CD4-positive, alpha-beta T cell (primary cell): ENCODE measurements at regions not wholly inside any gene's neighbourhood (a gene's known extent, or its start where the extent isn't known, plus 50 kb on each side); places are given as distances from the start of the nearest gene placed in this dataset.

ENCODE experiments used
- ATAC-seq: fragments of 200-7000 bp; cut with Tn5 transposase; one replicate; pipeline ENCODE4 v1.10.0; 2022; ENCODE audit warnings: mild to moderate bottlenecking; ENCODE audit not compliant: poor library complexity
- CTCF ChIA-PET: fragments of 350-600 bp; sonication (Branson Sonifier 250); formaldehyde crosslinking; loops from one replicate; lab custom pipeline; 2021; ENCODE audit warnings: antibody characterized with exemption, inconsistent platforms; lab: Charles Lee
- POLR2A ChIA-PET: fragments of 350-600 bp; sonication (Branson Sonifier 250); formaldehyde crosslinking; loops from one replicate; lab custom pipeline; 2021; ENCODE audit warnings: antibody characterized with exemption, inconsistent platforms; lab: Charles Lee
- DNase-seq, 14 experiments: peaks; one replicate each; pipeline ENCODE4 v3.0.0-alpha.2; 2013 to 2020; ENCODE audit warnings: mixed read lengths in 2 of 14
- H3K27ac ChIP-seq, 2 donors: one replicate each; pipeline versions ENCODE4 v1.5.1 to v1.7.0; 2013; ENCODE audit warnings: low read length in 2 of 2, low read depth in 1 of 2, mild to moderate bottlenecking in 1 of 2
- H3K27me3 ChIP-seq, 2 experiments: 1 replicate in 1 of 2; 2 replicates in 1 of 2; pipeline versions ENCODE4 v1.6.1 to v1.7.0; 2013; ENCODE audit warnings: low read length in 2 of 2, control low read depth in 1 of 2, mild to moderate bottlenecking in 1 of 2, moderate library complexity in 1 of 2; ENCODE audit not compliant: insufficient read depth in 2 of 2, control insufficient read depth in 1 of 2
- H3K36me3 ChIP-seq: one replicate; pipeline ENCODE4 v1.6.1; 2013; ENCODE audit warnings: low read length, control low read depth; ENCODE audit not compliant: insufficient read depth
- H3K4me1 ChIP-seq: one replicate; pipeline ENCODE4 v1.6.1; 2013; ENCODE audit warnings: low read length, control low read depth; ENCODE audit not compliant: insufficient read depth
- H3K4me3 ChIP-seq: one replicate; pipeline ENCODE4 v1.5.1; 2013; ENCODE audit warnings: mild to moderate bottlenecking, low read length, moderate library complexity
- H3K9me3 ChIP-seq, 2 experiments: 1 replicate in 1 of 2; 2 replicates in 1 of 2; pipeline versions ENCODE4 v1.6.1 to v1.7.0; 2013; ENCODE audit warnings: low read length in 2 of 2, mild to moderate bottlenecking in 2 of 2, control low read depth in 1 of 2, moderate library complexity in 1 of 2; ENCODE audit not compliant: control insufficient read depth in 1 of 2, insufficient read depth in 1 of 2
- H3K27ac Mint-ChIP-seq: one replicate; pipeline ENCODE4 v1.8.0; 2020; ENCODE audit warnings: mixed read lengths
- H3K27me3 Mint-ChIP-seq: one replicate; pipeline ENCODE4 v1.8.0; 2021; ENCODE audit warnings: mixed read lengths
- H3K36me3 Mint-ChIP-seq: one replicate; pipeline ENCODE4 v1.8.0; 2021; ENCODE audit warnings: low read depth, mixed read lengths
- H3K4me1 Mint-ChIP-seq: one replicate; pipeline ENCODE4 v1.8.0; 2021; ENCODE audit warnings: low read depth, mixed read lengths
- H3K4me3 Mint-ChIP-seq: one replicate; pipeline ENCODE4 v1.8.0; 2020; ENCODE audit warnings: mild to moderate bottlenecking, mixed read lengths
- H3K9me3 Mint-ChIP-seq: one replicate; pipeline ENCODE4 v1.8.0; 2020; ENCODE audit warnings: mixed read lengths
- intact Hi-C, 2 experiments: fragments of 100-400 bp; cut with DNase I in 1 of 2; cut with micrococcal nuclease in 1 of 2; formaldehyde crosslinking; loops; one replicate each; pipeline versions ENCODE4 v1.15.1 to v1.9.0; 2023 to 2025; cut with DNase I, micrococcal nuclease
- TF ChIP-seq, protein P1 (sequence below): fragments of 200-600 bp; IDR thresholded peaks from one replicate; pipeline ENCODE4 v1.8.0; 2022; ENCODE audit warnings: antibody characterized with exemption, mild to moderate bottlenecking

DNA sequence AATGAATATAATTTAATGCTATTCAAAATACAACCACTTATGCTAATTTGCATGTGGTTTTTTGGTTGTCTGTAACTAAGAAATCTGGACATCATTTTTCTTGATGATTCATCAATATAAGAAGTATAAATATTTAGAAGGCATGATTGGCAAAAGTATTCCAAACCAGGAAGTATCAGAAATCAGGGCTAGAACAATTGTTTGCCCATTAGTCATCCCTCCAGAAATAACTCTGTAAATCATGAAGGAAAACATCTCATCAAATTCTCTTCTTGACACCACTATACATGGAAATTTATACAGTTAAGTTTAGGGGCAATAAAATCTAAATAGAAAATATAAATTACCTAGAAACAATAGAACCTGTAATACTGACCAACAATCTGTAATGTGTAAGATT, 554.7 kb upstream of the HS3ST5 start:
- H3K27ac Mint-ChIP-seq = no peak overlapping the region
- no peak for DNase-seq
- TF ChIP-seq, protein P1, sequence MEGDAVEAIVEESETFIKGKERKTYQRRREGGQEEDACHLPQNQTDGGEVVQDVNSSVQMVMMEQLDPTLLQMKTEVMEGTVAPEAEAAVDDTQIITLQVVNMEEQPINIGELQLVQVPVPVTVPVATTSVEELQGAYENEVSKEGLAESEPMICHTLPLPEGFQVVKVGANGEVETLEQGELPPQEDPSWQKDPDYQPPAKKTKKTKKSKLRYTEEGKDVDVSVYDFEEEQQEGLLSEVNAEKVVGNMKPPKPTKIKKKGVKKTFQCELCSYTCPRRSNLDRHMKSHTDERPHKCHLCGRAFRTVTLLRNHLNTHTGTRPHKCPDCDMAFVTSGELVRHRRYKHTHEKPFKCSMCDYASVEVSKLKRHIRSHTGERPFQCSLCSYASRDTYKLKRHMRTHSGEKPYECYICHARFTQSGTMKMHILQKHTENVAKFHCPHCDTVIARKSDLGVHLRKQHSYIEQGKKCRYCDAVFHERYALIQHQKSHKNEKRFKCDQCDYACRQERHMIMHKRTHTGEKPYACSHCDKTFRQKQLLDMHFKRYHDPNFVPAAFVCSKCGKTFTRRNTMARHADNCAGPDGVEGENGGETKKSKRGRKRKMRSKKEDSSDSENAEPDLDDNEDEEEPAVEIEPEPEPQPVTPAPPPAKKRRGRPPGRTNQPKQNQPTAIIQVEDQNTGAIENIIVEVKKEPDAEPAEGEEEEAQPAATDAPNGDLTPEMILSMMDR = no peak
- H3K4me3 Mint-ChIP-seq = no peak overlapping the region
- Histone ChIP-seq H3K27ac (no peak overlapping the region), H3K36me3 (no peaks in the 10 kb centered on the region), H3K27me3 (no peaks in the 10 kb centered on the region), H3K4me3 (no peak overlapping the region), H3K4me1 (no peaks in the 10 kb centered on the region), H3K9me3 (peaks cover 0 to 3% of the 10 kb centered on the region in 2 experiments)
- H3K9me3 Mint-ChIP-seq = peaks cover 12% of the 10 kb centered on the region
- no peaks in the 10 kb centered on the region for H3K4me1 Mint-ChIP-seq
- POLR2A ChIA-PET = no interaction called here
- H3K27me3 Mint-ChIP-seq = no peaks in the 10 kb centered on the region
- intact Hi-C loops = no loop called here
- no peaks in the 10 kb centered on the region for H3K36me3 Mint-ChIP-seq
- ATAC-seq = no peak
- CTCF ChIA-PET = no interaction called here

DNA sequence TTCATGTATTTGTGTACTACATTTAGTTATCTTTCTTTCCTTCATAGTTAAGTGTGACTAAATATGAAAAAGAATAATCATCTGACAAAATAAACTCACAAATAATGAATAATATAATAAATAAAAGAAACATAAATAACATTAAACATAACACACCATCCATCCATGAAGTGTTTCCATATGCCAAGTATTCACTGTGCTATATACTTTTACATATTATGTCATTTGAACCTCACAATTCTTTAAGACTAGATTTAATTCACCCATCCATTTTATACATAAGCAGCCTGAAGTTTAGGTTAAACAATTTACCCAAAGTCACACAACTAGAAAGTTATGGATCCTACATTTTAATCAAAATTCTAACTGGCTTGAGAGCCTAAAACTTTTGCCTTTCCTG, 549.4 kb upstream of the HS3ST5 start:
- intact Hi-C loops = no loop called here
- H3K36me3 Mint-ChIP-seq = no peaks in the 10 kb centered on the region
- Histone ChIP-seq H3K27me3 (no peaks in the 10 kb centered on the region), H3K4me3 (no peak overlapping the region), H3K27ac (no peak overlapping the region), H3K36me3 (no peaks in the 10 kb centered on the region), H3K4me1 (no peaks in the 10 kb centered on the region), H3K9me3 (peaks cover 0 to 3% of the 10 kb centered on the region in 2 experiments)
- H3K4me1 Mint-ChIP-seq = no peaks in the 10 kb centered on the region
- ChIA-PET CTCF (no interaction called here), POLR2A (no interaction called here)
- ATAC-seq = no peak
- H3K27me3 Mint-ChIP-seq = no peaks in the 10 kb centered on the region
- no peak for DNase-seq
- H3K27ac Mint-ChIP-seq = no peak overlapping the region
- peaks cover 4% of the 10 kb centered on the region for H3K9me3 Mint-ChIP-seq
- H3K4me3 Mint-ChIP-seq = no peak overlapping the region
- TF ChIP-seq, protein P1 = no peak

DNA sequence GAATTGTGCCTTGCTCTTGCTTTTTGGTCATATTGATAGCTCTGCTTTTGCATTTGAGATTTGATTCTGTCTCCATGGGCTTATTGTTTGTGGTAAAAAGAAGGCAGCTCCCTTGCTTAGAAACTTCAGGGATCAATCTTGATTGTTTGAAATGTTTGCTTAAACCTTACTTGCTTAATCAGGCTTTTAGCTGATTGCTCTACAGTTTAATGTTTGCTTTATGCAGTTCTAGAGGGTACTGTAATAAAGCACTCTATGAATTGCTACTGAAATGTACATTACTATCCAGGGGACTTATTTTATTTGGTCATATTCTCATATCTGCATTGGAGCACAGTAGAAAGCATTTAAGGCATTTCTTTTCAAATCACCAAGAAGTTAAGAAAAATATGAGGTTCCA, 545.4 kb upstream of the HS3ST5 start:
- H3K4me1 Mint-ChIP-seq = no peaks in the 10 kb centered on the region
- no peaks in the 10 kb centered on the region for H3K36me3 Mint-ChIP-seq
- H3K4me1 ChIP-seq = no peaks in the 10 kb centered on the region
- TF ChIP-seq, protein P1 = no peak
- POLR2A ChIA-PET = no interaction called here
- H3K4me3 ChIP-seq = no peak overlapping the region
- no peak overlapping the region for H3K4me3 Mint-ChIP-seq
- CTCF ChIA-PET = interaction anchor here (0.7 kb wide), 1 partner anchor 71 kb away, joined by 3 read pairs; no protein-coding TSS in a partner anchor
- ATAC-seq (no peak), DNase-seq (no peak)
- H3K27me3 Mint-ChIP-seq = no peaks in the 10 kb centered on the region
- H3K27me3 ChIP-seq = no peaks in the 10 kb centered on the region
- no peaks in the 10 kb centered on the region for H3K9me3 ChIP-seq
- H3K9me3 Mint-ChIP-seq = peaks cover 4% of the 10 kb centered on the region
- H3K36me3 ChIP-seq = no peaks in the 10 kb centered on the region
- intact Hi-C loops = no loop called here
- no peak overlapping the region for H3K27ac Mint-ChIP-seq
- H3K27ac ChIP-seq = no peak overlapping the region
